Astrocyte (in vitro differentiated cells and primary cell): ENCODE measurements at regions not wholly inside any gene's neighbourhood (a gene's known extent, or its start where the extent isn't known, plus 50 kb on each side); places are given as distances from the start of the nearest gene placed in this dataset.

Experiments used
- DNase-seq: peaks from one replicate; pipeline ENCODE4 v3.0.0-alpha.2; 2010; ENCODE audit warnings: low read depth
- FAIRE-seq: peaks from 2 replicates; lab custom pipeline; 2011; peaks lifted over from hg19 to GRCh38; lab: Jason Lieb, UNC
- H2AFZ ChIP-seq: 2 replicates; pipeline ENCODE4 v1.6.0; 2012; ENCODE audit warnings: low read depth, low read length, inconsistent platforms
- H3K27ac ChIP-seq: 2 replicates; pipeline ENCODE4 v1.5.1; 2011; ENCODE audit warnings: low read depth, low read length, inconsistent platforms
- H3K27me3 ChIP-seq: 2 replicates; pipeline ENCODE4 v1.6.0; 2011; ENCODE audit warnings: low read length, inconsistent platforms; ENCODE audit not compliant: insufficient read depth
- H3K36me3 ChIP-seq: 2 replicates; pipeline ENCODE4 v1.5.1; 2011; ENCODE audit warnings: low read length, inconsistent platforms; ENCODE audit not compliant: insufficient read depth
- H3K4me1 ChIP-seq: 2 replicates; pipeline ENCODE4 v1.5.1; 2011; ENCODE audit warnings: low read length, inconsistent platforms; ENCODE audit not compliant: insufficient read depth
- H3K4me2 ChIP-seq: 2 replicates; pipeline ENCODE4 v1.6.0; 2012; ENCODE audit warnings: low read length, inconsistent platforms
- H3K4me3 ChIP-seq: 2 replicates; pipeline ENCODE4 v1.5.1; 2011; ENCODE audit warnings: low read depth, mild to moderate bottlenecking, low read length, inconsistent platforms; ENCODE audit not compliant: insufficient read depth
- H3K79me2 ChIP-seq: 2 replicates; pipeline ENCODE4 v1.6.0; 2012; ENCODE audit warnings: mild to moderate bottlenecking, low read length, inconsistent platforms; ENCODE audit not compliant: insufficient read depth
- H3K9ac ChIP-seq: 2 replicates; pipeline ENCODE4 v1.6.0; 2012; ENCODE audit warnings: mild to moderate bottlenecking, low read length, inconsistent platforms
- H3K9me3 ChIP-seq: 2 replicates; pipeline ENCODE4 v1.5.1; 2012; ENCODE audit warnings: low read depth, mild to moderate bottlenecking, low read length, inconsistent platforms; ENCODE audit not compliant: insufficient read depth
- H4K20me1 ChIP-seq: 2 replicates; pipeline ENCODE4 v1.6.0; 2012; ENCODE audit warnings: low read length, inconsistent platforms; ENCODE audit not compliant: insufficient read depth
- H3K27ac Mint-ChIP-seq: one replicate; pipeline ENCODE4 v1.8.0; 2021; ENCODE audit warnings: mild to moderate bottlenecking, mixed read lengths; ENCODE audit not compliant: unreplicated experiment
- H3K27me3 Mint-ChIP-seq: one replicate; pipeline ENCODE4 v1.8.0; 2021; ENCODE audit warnings: low read depth, mixed read lengths; ENCODE audit not compliant: unreplicated experiment
- H3K36me3 Mint-ChIP-seq: one replicate; pipeline ENCODE4 v1.8.0; 2021; ENCODE audit warnings: low read depth, mixed read lengths; ENCODE audit not compliant: unreplicated experiment
- H3K4me1 Mint-ChIP-seq: one replicate; pipeline ENCODE4 v1.8.0; 2021; ENCODE audit warnings: low read depth, mixed read lengths; ENCODE audit not compliant: unreplicated experiment
- H3K4me3 Mint-ChIP-seq: one replicate; pipeline ENCODE4 v1.8.0; 2021; ENCODE audit warnings: mild to moderate bottlenecking, moderate library complexity, mixed read lengths; ENCODE audit not compliant: unreplicated experiment
- H3K9me3 Mint-ChIP-seq: one replicate; pipeline ENCODE4 v1.8.0; 2021; ENCODE audit warnings: mild to moderate bottlenecking, mixed read lengths; ENCODE audit not compliant: unreplicated experiment
- EZH2 ChIP-seq: IDR thresholded peaks from 2 replicates; pipeline ENCODE4 v1.6.1; 2012; ENCODE audit warnings: mild to moderate bottlenecking, low read length, inconsistent platforms; ENCODE audit not compliant: insufficient read depth
- TF ChIP-seq, protein P1 (sequence below): IDR thresholded peaks from 2 replicates; pipeline ENCODE4 v1.5.1; 2011; ENCODE audit warnings: low read depth, mild to moderate bottlenecking, inconsistent platforms, low read length, moderate library complexity; ENCODE audit not compliant: insufficient read depth

- Mint-ChIP-seq H3K4me3 (no peak overlapping the region), H3K27ac (no peak overlapping the region), H3K9me3 (peaks cover 2% of the 10 kb centered on the region), H3K27me3 (no peaks in the 10 kb centered on the region), H3K36me3 (no peaks in the 10 kb centered on the region), H3K4me1 (no peaks in the 10 kb centered on the region)
- no peaks in the 10 kb centered on the region for H4K20me1 ChIP-seq
- H3K4me1 ChIP-seq: no peaks in the 10 kb centered on the region
- H3K27me3 ChIP-seq: no peaks in the 10 kb centered on the region
- no peak overlapping the region for H3K4me3 ChIP-seq
- no peaks in the 10 kb centered on the region for H3K9me3 ChIP-seq
- TF ChIP-seq, protein P1, sequence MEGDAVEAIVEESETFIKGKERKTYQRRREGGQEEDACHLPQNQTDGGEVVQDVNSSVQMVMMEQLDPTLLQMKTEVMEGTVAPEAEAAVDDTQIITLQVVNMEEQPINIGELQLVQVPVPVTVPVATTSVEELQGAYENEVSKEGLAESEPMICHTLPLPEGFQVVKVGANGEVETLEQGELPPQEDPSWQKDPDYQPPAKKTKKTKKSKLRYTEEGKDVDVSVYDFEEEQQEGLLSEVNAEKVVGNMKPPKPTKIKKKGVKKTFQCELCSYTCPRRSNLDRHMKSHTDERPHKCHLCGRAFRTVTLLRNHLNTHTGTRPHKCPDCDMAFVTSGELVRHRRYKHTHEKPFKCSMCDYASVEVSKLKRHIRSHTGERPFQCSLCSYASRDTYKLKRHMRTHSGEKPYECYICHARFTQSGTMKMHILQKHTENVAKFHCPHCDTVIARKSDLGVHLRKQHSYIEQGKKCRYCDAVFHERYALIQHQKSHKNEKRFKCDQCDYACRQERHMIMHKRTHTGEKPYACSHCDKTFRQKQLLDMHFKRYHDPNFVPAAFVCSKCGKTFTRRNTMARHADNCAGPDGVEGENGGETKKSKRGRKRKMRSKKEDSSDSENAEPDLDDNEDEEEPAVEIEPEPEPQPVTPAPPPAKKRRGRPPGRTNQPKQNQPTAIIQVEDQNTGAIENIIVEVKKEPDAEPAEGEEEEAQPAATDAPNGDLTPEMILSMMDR: no peak
- no peak for TF ChIP-seq EZH2
- no peaks in the 10 kb centered on the region for H3K36me3 ChIP-seq
- no peaks in the 10 kb centered on the region for H3K79me2 ChIP-seq
- no peak overlapping the region for H3K4me2 ChIP-seq
- no peak for FAIRE-seq
- H2AFZ ChIP-seq: no peak overlapping the region
- no peak for DNase-seq
- H3K27ac ChIP-seq: no peak overlapping the region
- H3K9ac ChIP-seq: no peak overlapping the region
Measured at GRCh38 chr6:137666202-137666774, 172.1 kb upstream of the OLIG3 start.

GRCh38 chr6:137673603-137674002, 179.4 kb upstream of the OLIG3 start:
- H3K4me1 ChIP-seq: no peaks in the 10 kb centered on the region
- Mint-ChIP-seq H3K9me3 (peaks cover 3% of the 10 kb centered on the region), H3K27me3 (no peaks in the 10 kb centered on the region), H3K36me3 (no peaks in the 10 kb centered on the region), H3K27ac (no peak overlapping the region), H3K4me1 (no peaks in the 10 kb centered on the region), H3K4me3 (no peak overlapping the region)
- no peak overlapping the region for H3K4me3 ChIP-seq
- TF ChIP-seq EZH2: no peak
- TF ChIP-seq, protein P1: no peak
- DNase-seq (no peak), FAIRE-seq (no peak)
- no peak overlapping the region for H3K4me2 ChIP-seq
- H3K79me2 ChIP-seq: no peaks in the 10 kb centered on the region
- no peak overlapping the region for H3K9ac ChIP-seq
- no peaks in the 10 kb centered on the region for H4K20me1 ChIP-seq
- H3K27ac ChIP-seq: no peak overlapping the region
- no peak overlapping the region for H2AFZ ChIP-seq
- no peaks in the 10 kb centered on the region for H3K27me3 ChIP-seq
- no peaks in the 10 kb centered on the region for H3K36me3 ChIP-seq
- no peaks in the 10 kb centered on the region for H3K9me3 ChIP-seq

GRCh38 chr6:137676888-137677287, 182.7 kb upstream of the OLIG3 start:
- no peak for DNase-seq
- no peaks in the 10 kb centered on the region for H3K36me3 Mint-ChIP-seq
- Histone ChIP-seq H3K9ac (no peak overlapping the region), H3K79me2 (no peaks in the 10 kb centered on the region), H3K36me3 (no peaks in the 10 kb centered on the region), H3K27me3 (no peaks in the 10 kb centered on the region), H3K9me3 (no peaks in the 10 kb centered on the region), H3K27ac (no peak overlapping the region), H4K20me1 (no peaks in the 10 kb centered on the region), H3K4me3 (no peak overlapping the region), H3K4me2 (no peak overlapping the region), H3K4me1 (no peaks in the 10 kb centered on the region), H2AFZ (no peak overlapping the region)
- H3K9me3 Mint-ChIP-seq: peaks cover 2% of the 10 kb centered on the region
- no peak for TF ChIP-seq EZH2
- TF ChIP-seq, protein P1: no peak
- no peaks in the 10 kb centered on the region for H3K27me3 Mint-ChIP-seq
- FAIRE-seq: no peak
- H3K4me3 Mint-ChIP-seq: no peak overlapping the region
- H3K4me1 Mint-ChIP-seq: no peaks in the 10 kb centered on the region
- H3K27ac Mint-ChIP-seq: no peak overlapping the region
